Fibroblast of villous mesenchyme (primary cell): ENCODE measurements at regions not wholly inside any gene's neighbourhood (a gene's known extent, or its start where the extent isn't known, plus 50 kb on each side); places are given as distances from the start of the nearest gene placed in this dataset.
"Not testable (repeated sequence)": the region's sequence is repeated elsewhere in the genome, so short reads cannot be mapped to it uniquely, and the experiment has no call there.

Source experiments
- DNase-seq: peaks from one replicate; pipeline ENCODE4 v3.0.0-alpha.2; 2010; ENCODE audit warnings: low read depth
- H3K4me3 ChIP-seq: 2 replicates; pipeline ENCODE4 v1.5.1; 2011; ENCODE audit warnings: low read depth, mild to moderate bottlenecking, low read length
- CTCF ChIP-seq: IDR thresholded peaks from 2 replicates; pipeline ENCODE4 v1.5.1; 2012; ENCODE audit warnings: low read depth, mild to moderate bottlenecking, low read length; ENCODE audit not compliant: insufficient read depth

GRCh38 chr17:22373911-22374310, 681.6 kb downstream of the KCNJ18 start:
- no peak overlapping the region for H3K4me3 ChIP-seq
- no peak for TF ChIP-seq CTCF
- no peak for DNase-seq

- TF ChIP-seq CTCF = no peak
- DNase-seq = no peak
- no peak overlapping the region for H3K4me3 ChIP-seq
Measured at GRCh38 chr17:22374741-22375140, 682.4 kb downstream of the KCNJ18 start.

GRCh38 chr17:22376747-22377146, 684.4 kb downstream of the KCNJ18 start:
- DNase-seq, H3K4me3 ChIP-seq: not testable (repeated sequence)

- not testable (repeated sequence) for DNase-seq, H3K4me3 ChIP-seq
Measured at GRCh38 chr17:22378748-22379147, 686.4 kb downstream of the KCNJ18 start.

GRCh38 chr17:22381589-22381988, 689.3 kb downstream of the KCNJ18 start:
- DNase-seq, H3K4me3 ChIP-seq: not testable (repeated sequence)

- not testable (repeated sequence) for DNase-seq, H3K4me3 ChIP-seq
Measured at GRCh38 chr17:22383772-22384460, 691.6 kb downstream of the KCNJ18 start.

GRCh38 chr17:22384461-22384800, 692.1 kb downstream of the KCNJ18 start:
- DNase-seq, H3K4me3 ChIP-seq: not testable (repeated sequence)

GRCh38 chr17:22398446-22398845, 706.1 kb downstream of the KCNJ18 start:
- not testable (repeated sequence) for DNase-seq, H3K4me3 ChIP-seq

GRCh38 chr17:22399037-22399436, 706.7 kb downstream of the KCNJ18 start:
- DNase-seq, H3K4me3 ChIP-seq: not testable (repeated sequence)

- H3K4me3 ChIP-seq, DNase-seq: not testable (repeated sequence)
Measured at GRCh38 chr17:22405080-22405479, 712.8 kb downstream of the KCNJ18 start.

- no peak for DNase-seq
- no peak for TF ChIP-seq CTCF
- no peak overlapping the region for H3K4me3 ChIP-seq
Measured at GRCh38 chr17:22409160-22409751, 716.9 kb downstream of the KCNJ18 start.
